Spleen (tissue), 7 donors: ENCODE measurements at regions not wholly inside any gene's neighbourhood (a gene's known extent, or its start where the extent isn't known, plus 50 kb on each side); places are given as distances from the start of the nearest gene placed in this dataset.

Experiments used
- POLR2A ChIP-seq, 3 donors: fragments of 450-650 bp; IDR thresholded peaks; one replicate each; pipeline ENCODE4 v1.5.1; 2017; ENCODE audit warnings: antibody characterized with exemption in 3 of 3, mild to moderate bottlenecking in 1 of 3
- POLR2AphosphoS5 ChIP-seq, 3 donors: sonication (generic); formaldehyde crosslinking; IDR thresholded peaks; one replicate each; pipeline ENCODE4 v1.5.1; 2017; ENCODE audit warnings: antibody characterized with exemption in 3 of 3
- TF ChIP-seq, protein P1 (sequence below), 11 experiments: fragments of 200-600 bp in 7 of 11; fragments of 450-650 bp in 4 of 11; sonication (generic) in 4 of 11; IDR thresholded peaks in 8 of 11; conservative IDR thresholded peaks in 3 of 11; 1 replicate in 7 of 11; 2 replicates in 4 of 11; pipeline versions ENCODE4 v1.4.0 to v1.8.0; 2016 to 2021; ENCODE audit warnings: antibody characterized with exemption in 11 of 11, inconsistent platforms in 4 of 11, mild to moderate bottlenecking in 1 of 11
- donor health status: DM: no; HTN: no; CAD: no; lungs with moderate emphysema.
- donor health status: DM: no; HTN: no; CAD: no.
- donor health status: DM: no; HTN: no; CAD: no.

DNA sequence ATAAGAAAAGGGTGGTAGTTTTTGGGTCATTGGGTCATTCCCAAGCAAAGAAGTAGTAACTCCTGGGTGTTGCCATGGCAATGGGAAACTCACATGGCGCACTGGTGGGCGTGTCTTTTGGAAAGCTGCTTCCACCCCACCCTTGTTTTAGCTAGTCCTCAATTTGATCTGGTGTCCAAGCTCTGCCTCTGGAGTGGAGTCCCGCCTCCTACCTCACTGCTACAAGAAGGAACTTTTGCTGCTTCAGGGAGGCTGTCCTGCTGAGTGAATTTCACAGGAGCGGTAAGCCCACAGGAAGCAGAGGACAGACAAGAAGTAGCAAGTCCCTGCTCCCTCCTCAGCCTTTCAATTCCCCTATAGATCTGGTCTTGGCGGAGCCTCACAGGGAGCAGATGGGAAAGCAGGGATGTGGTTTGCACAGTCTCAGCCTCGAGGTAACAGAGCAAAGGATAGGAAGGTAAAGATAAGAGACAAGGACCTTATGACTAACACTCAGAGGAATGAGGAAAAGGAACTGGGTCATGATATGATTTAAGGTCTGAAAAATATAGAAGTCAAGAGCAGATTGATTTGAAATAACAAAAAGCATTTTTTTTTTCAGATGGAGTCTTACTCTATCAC is 700.3 kb downstream of the TNS3 start:
- TF ChIP-seq, protein P1, sequence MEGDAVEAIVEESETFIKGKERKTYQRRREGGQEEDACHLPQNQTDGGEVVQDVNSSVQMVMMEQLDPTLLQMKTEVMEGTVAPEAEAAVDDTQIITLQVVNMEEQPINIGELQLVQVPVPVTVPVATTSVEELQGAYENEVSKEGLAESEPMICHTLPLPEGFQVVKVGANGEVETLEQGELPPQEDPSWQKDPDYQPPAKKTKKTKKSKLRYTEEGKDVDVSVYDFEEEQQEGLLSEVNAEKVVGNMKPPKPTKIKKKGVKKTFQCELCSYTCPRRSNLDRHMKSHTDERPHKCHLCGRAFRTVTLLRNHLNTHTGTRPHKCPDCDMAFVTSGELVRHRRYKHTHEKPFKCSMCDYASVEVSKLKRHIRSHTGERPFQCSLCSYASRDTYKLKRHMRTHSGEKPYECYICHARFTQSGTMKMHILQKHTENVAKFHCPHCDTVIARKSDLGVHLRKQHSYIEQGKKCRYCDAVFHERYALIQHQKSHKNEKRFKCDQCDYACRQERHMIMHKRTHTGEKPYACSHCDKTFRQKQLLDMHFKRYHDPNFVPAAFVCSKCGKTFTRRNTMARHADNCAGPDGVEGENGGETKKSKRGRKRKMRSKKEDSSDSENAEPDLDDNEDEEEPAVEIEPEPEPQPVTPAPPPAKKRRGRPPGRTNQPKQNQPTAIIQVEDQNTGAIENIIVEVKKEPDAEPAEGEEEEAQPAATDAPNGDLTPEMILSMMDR (IDR thresholded peaks at IDR 0.05 in 8 of 11, conservative IDR thresholded peaks at IDR 0.05 in 3 of 11): no peak
- no peak for TF ChIP-seq POLR2A (IDR thresholded peaks at IDR 0.05)
- TF ChIP-seq POLR2AphosphoS5 (IDR thresholded peaks at IDR 0.05): no peak
